GM23248 (cell line): ENCODE measurements at regions not wholly inside any gene's neighbourhood (a gene's known extent, or its start where the extent isn't known, plus 50 kb on each side); places are given as distances from the start of the nearest gene placed in this dataset.

Experiments
- EZH2 ChIP-seq: fragments of 200-600 bp; sonication (generic); IDR thresholded peaks from 2 replicates; pipeline ENCODE4 v1.6.1; 2018; ENCODE audit warnings: antibody characterized with exemption, mild to moderate bottlenecking; ENCODE audit not compliant: insufficient read depth, poor library complexity, severe bottlenecking
- EZH2phosphoT487 ChIP-seq: fragments of 200-600 bp; sonication (generic); IDR thresholded peaks from 2 replicates; pipeline ENCODE4 v1.6.1; 2018; ENCODE audit warnings: antibody characterized with exemption, moderate library complexity, mild to moderate bottlenecking, low read depth; ENCODE audit not compliant: insufficient read depth

GRCh38 chr3:165256554-165257065, 60.4 kb upstream of the SLITRK3 start:
- no peak for TF ChIP-seq EZH2phosphoT487
- TF ChIP-seq EZH2, result no peak
